ENCODE measurements at regions not wholly inside any gene's neighbourhood (a gene's known extent, or its start where the extent isn't known, plus 50 kb on each side); places are given as distances from the start of the nearest gene placed in this dataset.

DNA sequence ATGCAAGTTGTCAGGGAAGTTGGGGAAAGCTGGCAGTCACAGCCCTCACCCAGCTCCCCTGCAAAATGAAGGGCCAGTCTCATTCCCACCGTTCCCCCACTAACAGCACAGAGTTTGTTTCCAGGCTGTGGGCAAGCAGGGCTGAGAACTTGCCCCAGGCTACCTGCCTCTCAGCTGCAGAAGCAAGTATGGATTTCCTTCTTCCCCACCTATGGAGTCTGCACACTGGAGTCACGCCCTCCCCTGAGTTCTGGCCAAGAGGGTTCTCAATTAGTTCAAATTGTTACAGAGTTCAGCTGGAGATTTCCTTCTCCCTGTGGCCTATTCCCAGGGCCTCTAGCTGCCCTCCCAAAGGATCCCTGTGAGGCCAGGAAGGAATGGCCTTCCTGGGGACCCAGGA lies 90.1 kb upstream of the ATP11B start:
- no peak for TF ChIP-seq POLR2A (IDR thresholded peaks at IDR 0.05)
- TF ChIP-seq, protein P1, sequence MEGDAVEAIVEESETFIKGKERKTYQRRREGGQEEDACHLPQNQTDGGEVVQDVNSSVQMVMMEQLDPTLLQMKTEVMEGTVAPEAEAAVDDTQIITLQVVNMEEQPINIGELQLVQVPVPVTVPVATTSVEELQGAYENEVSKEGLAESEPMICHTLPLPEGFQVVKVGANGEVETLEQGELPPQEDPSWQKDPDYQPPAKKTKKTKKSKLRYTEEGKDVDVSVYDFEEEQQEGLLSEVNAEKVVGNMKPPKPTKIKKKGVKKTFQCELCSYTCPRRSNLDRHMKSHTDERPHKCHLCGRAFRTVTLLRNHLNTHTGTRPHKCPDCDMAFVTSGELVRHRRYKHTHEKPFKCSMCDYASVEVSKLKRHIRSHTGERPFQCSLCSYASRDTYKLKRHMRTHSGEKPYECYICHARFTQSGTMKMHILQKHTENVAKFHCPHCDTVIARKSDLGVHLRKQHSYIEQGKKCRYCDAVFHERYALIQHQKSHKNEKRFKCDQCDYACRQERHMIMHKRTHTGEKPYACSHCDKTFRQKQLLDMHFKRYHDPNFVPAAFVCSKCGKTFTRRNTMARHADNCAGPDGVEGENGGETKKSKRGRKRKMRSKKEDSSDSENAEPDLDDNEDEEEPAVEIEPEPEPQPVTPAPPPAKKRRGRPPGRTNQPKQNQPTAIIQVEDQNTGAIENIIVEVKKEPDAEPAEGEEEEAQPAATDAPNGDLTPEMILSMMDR (IDR thresholded peaks at IDR 0.05) = no peak
- no peak for TF ChIP-seq POLR2AphosphoS5 (IDR thresholded peaks at IDR 0.05)

Measured in prostate gland (tissue), 2 donors.